ENCODE measurements at regions not wholly inside any gene's neighbourhood (a gene's known extent, or its start where the extent isn't known, plus 50 kb on each side); places are given as distances from the start of the nearest gene placed in this dataset.

- Histone ChIP-seq H3K4me3 (no peak overlapping the region), H3K27ac (no peak overlapping the region), H3K4me1 (no peaks in the 10 kb centered on the region), H3K27me3 (no peaks in the 10 kb centered on the region), H3K36me3 (no peaks in the 10 kb centered on the region), H3K9me3 (peaks cover 0 to 4% (median 0%) of the 10 kb centered on the region in 4 donors)
- 81 to 83% methylated on average over 6 of the region's 6 CpGs for WGBS, 2 donors
- TF ChIP-seq POLR2A (IDR thresholded peaks at IDR 0.05): no peak
- TF ChIP-seq EP300 (IDR thresholded peaks at IDR 0.05): no peak
- no peak for TF ChIP-seq CTCF (IDR thresholded peaks at IDR 0.05)
- no peak for DNase-seq (ENCODE audit: low spot score in 2 of 2)
Observed at GRCh38 chr18:72194072-72194471, 350.1 kb downstream of the CBLN2 start.

GRCh38 chr18:72187956-72188355, 356.2 kb downstream of the CBLN2 start:
- no peak overlapping the region for H3K27ac ChIP-seq
- no peaks in the 10 kb centered on the region for H3K4me1 ChIP-seq
- H3K9me3 ChIP-seq: no peaks in the 10 kb centered on the region
- no peak for DNase-seq (ENCODE audit: low spot score in 2 of 2)
- 77 to 78% methylated on average over 2 of the region's 2 CpGs for WGBS, 2 donors
- no peak overlapping the region for H3K4me3 ChIP-seq
- no peaks in the 10 kb centered on the region for H3K27me3 ChIP-seq
- no peak for TF ChIP-seq POLR2A (IDR thresholded peaks at IDR 0.05)
- no peak for TF ChIP-seq CTCF (IDR thresholded peaks at IDR 0.05)
- no peak for TF ChIP-seq EP300 (IDR thresholded peaks at IDR 0.05)
- no peaks in the 10 kb centered on the region for H3K36me3 ChIP-seq

- no peaks in the 10 kb centered on the region for H3K4me1 ChIP-seq
Observed at GRCh38 chr18:72181241-72181764, 362.8 kb downstream of the CBLN2 start.

GRCh38 chr18:72180689-72181088, 363.5 kb downstream of the CBLN2 start:
- Histone ChIP-seq H3K4me1 (no peaks in the 10 kb centered on the region), H3K9me3 (no peaks in the 10 kb centered on the region), H3K36me3 (no peaks in the 10 kb centered on the region), H3K27ac (no peak overlapping the region), H3K4me3 (no peak overlapping the region), H3K27me3 (no peaks in the 10 kb centered on the region)
- DNase-seq (ENCODE audit: low spot score in 2 of 2): no peak
- TF ChIP-seq POLR2A (IDR thresholded peaks at IDR 0.05) (no peak), EP300 (IDR thresholded peaks at IDR 0.05) (no peak), CTCF (IDR thresholded peaks at IDR 0.05) (no peak)

More at GRCh38 chr18:72181241-72181764, 362.8 kb downstream of the CBLN2 start:
- H3K27me3 ChIP-seq: no peaks in the 10 kb centered on the region
- no peak overlapping the region for H3K4me3 ChIP-seq
- H3K27ac ChIP-seq: no peak overlapping the region
- no peaks in the 10 kb centered on the region for H3K36me3 ChIP-seq
- 87 to 91% methylated on average over 4 of the region's 4 CpGs for WGBS, 2 donors
- no peaks in the 10 kb centered on the region for H3K9me3 ChIP-seq
- TF ChIP-seq CTCF (IDR thresholded peaks at IDR 0.05) (no peak), EP300 (IDR thresholded peaks at IDR 0.05) (no peak), POLR2A (IDR thresholded peaks at IDR 0.05) (no peak)
- no peak for DNase-seq (ENCODE audit: low spot score in 2 of 2)

- 59 to 61% methylated on average over 3 of the region's 3 CpGs for WGBS, 2 donors
- Histone ChIP-seq H3K4me1 (no peaks in the 10 kb centered on the region), H3K36me3 (no peaks in the 10 kb centered on the region), H3K9me3 (no peaks in the 10 kb centered on the region), H3K27ac (no peak overlapping the region), H3K4me3 (no peak overlapping the region), H3K27me3 (no peaks in the 10 kb centered on the region)
- TF ChIP-seq CTCF (IDR thresholded peaks at IDR 0.05) (no peak), EP300 (IDR thresholded peaks at IDR 0.05) (no peak), POLR2A (IDR thresholded peaks at IDR 0.05) (no peak)
- DNase-seq (ENCODE audit: low spot score in 2 of 2): no peak
Observed at GRCh38 chr18:72174972-72175649, 369.0 kb downstream of the CBLN2 start.

Data from tibial nerve (tissue), 4 donors.